ENCODE measurements at regions not wholly inside any gene's neighbourhood (a gene's known extent, or its start where the extent isn't known, plus 50 kb on each side); places are given as distances from the start of the nearest gene placed in this dataset.

DNA sequence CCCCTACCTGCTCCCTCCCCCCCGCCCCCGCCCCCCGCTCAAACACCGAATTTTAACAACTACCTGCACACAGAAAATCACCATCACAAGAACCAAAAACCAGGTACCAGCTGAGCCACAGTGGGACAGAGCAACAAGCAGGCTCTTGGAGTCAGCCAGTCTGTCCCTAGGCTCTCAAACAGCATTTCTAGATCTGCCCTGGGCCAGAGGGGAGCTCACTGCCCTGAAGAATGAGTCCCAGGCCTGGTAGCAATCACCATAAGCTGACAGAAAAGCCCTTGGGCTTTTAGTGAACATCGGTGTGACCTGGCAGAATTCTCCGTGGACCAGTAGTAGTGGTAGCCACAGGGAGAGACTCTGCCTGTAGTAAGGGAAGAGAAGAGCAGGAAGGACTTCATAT lies 58.3 kb downstream of the C11orf87 start:
- Histone ChIP-seq H3K4me3 (ENCODE audit: insufficient read length, low read depth) (no peak overlapping the region), H3K36me3 (ENCODE audit: insufficient read depth, insufficient read length, low read length) (no peaks in the 10 kb centered on the region), H3K27me3 (ENCODE audit: insufficient read depth, insufficient read length) (no peaks in the 10 kb centered on the region), H3K4me1 (ENCODE audit: insufficient read depth, insufficient read length) (no peaks in the 10 kb centered on the region), H3K9ac (ENCODE audit: insufficient read length, low read depth) (no peak overlapping the region), H3K9me3 (ENCODE audit: insufficient read depth, low read length) (no peaks in the 10 kb centered on the region)
- TF ChIP-seq ZNF274 (IDR thresholded peaks at IDR 0.05; ENCODE audit: low read depth, low read length): no peak
- no peak for TF ChIP-seq SUZ12 (IDR thresholded peaks at IDR 0.05; ENCODE audit: extremely low read depth, insufficient read depth, insufficient read length)
- TF ChIP-seq YY1 (IDR thresholded peaks at IDR 0.05; ENCODE audit: insufficient read depth, insufficient read length): no peak
- no peak for DNase-seq (ENCODE audit: low read depth, low spot score)

GRCh38 chr11:109486129-109486528 lies 64.1 kb downstream of the C11orf87 start:
- TF ChIP-seq ZNF274 (IDR thresholded peaks at IDR 0.05; ENCODE audit: low read depth, low read length): no peak
- no peak for TF ChIP-seq SUZ12 (IDR thresholded peaks at IDR 0.05; ENCODE audit: extremely low read depth, insufficient read depth, insufficient read length)
- TF ChIP-seq YY1 (IDR thresholded peaks at IDR 0.05; ENCODE audit: insufficient read depth, insufficient read length): no peak
- DNase-seq (ENCODE audit: low read depth, low spot score): no peak

GRCh38 chr11:109490953-109491635 lies 69.1 kb downstream of the C11orf87 start:
- no peaks in the 10 kb centered on the region for H3K9me3 ChIP-seq (ENCODE audit: insufficient read depth, low read length)
- no peak overlapping the region for H3K9ac ChIP-seq (ENCODE audit: insufficient read length, low read depth)
- no peak for DNase-seq (ENCODE audit: low read depth, low spot score)
- no peaks in the 10 kb centered on the region for H3K27me3 ChIP-seq (ENCODE audit: insufficient read depth, insufficient read length)
- TF ChIP-seq YY1 (IDR thresholded peaks at IDR 0.05; ENCODE audit: insufficient read depth, insufficient read length) (no peak), SUZ12 (IDR thresholded peaks at IDR 0.05; ENCODE audit: extremely low read depth, insufficient read depth, insufficient read length) (no peak), ZNF274 (IDR thresholded peaks at IDR 0.05; ENCODE audit: low read depth, low read length) (no peak)
- H3K4me1 ChIP-seq (ENCODE audit: insufficient read depth, insufficient read length): no peaks in the 10 kb centered on the region
- no peaks in the 10 kb centered on the region for H3K36me3 ChIP-seq (ENCODE audit: insufficient read depth, insufficient read length, low read length)
- no peak overlapping the region for H3K4me3 ChIP-seq (ENCODE audit: insufficient read length, low read depth)

More at GRCh38 chr11:109486129-109486528, 64.1 kb downstream of the C11orf87 start:
- no peak overlapping the region for H3K9ac ChIP-seq (ENCODE audit: insufficient read length, low read depth)
- H3K9me3 ChIP-seq (ENCODE audit: insufficient read depth, low read length): no peaks in the 10 kb centered on the region
- H3K27me3 ChIP-seq (ENCODE audit: insufficient read depth, insufficient read length): no peaks in the 10 kb centered on the region
- H3K4me3 ChIP-seq (ENCODE audit: insufficient read length, low read depth): no peak overlapping the region
- no peaks in the 10 kb centered on the region for H3K36me3 ChIP-seq (ENCODE audit: insufficient read depth, insufficient read length, low read length)
- H3K4me1 ChIP-seq (ENCODE audit: insufficient read depth, insufficient read length): no peaks in the 10 kb centered on the region

DNA sequence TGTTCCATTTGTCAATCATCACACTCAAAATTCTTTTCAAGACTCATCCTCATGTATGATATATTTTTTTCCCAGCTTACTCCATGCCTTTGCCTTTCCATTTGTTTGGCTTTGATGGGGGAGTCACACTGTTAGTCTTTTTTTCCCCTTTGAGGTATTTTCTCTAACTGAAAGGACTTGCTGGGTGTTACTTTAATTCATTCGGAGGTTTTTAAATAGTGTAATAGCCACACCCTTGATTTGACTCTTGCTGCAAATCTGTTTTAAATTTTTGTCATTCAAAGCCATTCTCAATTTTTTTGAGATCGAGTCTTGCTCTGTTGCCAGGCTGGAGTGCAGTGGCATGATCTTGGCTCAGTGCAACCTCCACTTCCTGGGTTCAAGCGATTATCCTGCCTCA lies 84.1 kb downstream of the C11orf87 start:
- Histone ChIP-seq H3K36me3 (ENCODE audit: insufficient read depth, insufficient read length, low read length) (no peaks in the 10 kb centered on the region), H3K9ac (ENCODE audit: insufficient read length, low read depth) (no peak overlapping the region), H3K9me3 (ENCODE audit: insufficient read depth, low read length) (no peaks in the 10 kb centered on the region), H3K27me3 (ENCODE audit: insufficient read depth, insufficient read length) (no peaks in the 10 kb centered on the region), H3K4me3 (ENCODE audit: insufficient read length, low read depth) (no peak overlapping the region), H3K4me1 (ENCODE audit: insufficient read depth, insufficient read length) (no peaks in the 10 kb centered on the region)
- no peak for DNase-seq (ENCODE audit: low read depth, low spot score)
- TF ChIP-seq YY1 (IDR thresholded peaks at IDR 0.05; ENCODE audit: insufficient read depth, insufficient read length) (no peak), SUZ12 (IDR thresholded peaks at IDR 0.05; ENCODE audit: extremely low read depth, insufficient read depth, insufficient read length) (no peak), ZNF274 (IDR thresholded peaks at IDR 0.05; ENCODE audit: low read depth, low read length) (no peak)

- no peaks in the 10 kb centered on the region for H3K4me1 ChIP-seq (ENCODE audit: insufficient read depth, insufficient read length)
- H3K4me3 ChIP-seq (ENCODE audit: insufficient read length, low read depth): no peak overlapping the region
- DNase-seq (ENCODE audit: low read depth, low spot score): no peak
- H3K9ac ChIP-seq (ENCODE audit: insufficient read length, low read depth): no peak overlapping the region
- H3K27me3 ChIP-seq (ENCODE audit: insufficient read depth, insufficient read length): no peaks in the 10 kb centered on the region
- TF ChIP-seq ZNF274 (IDR thresholded peaks at IDR 0.05; ENCODE audit: low read depth, low read length) (no peak), SUZ12 (IDR thresholded peaks at IDR 0.05; ENCODE audit: extremely low read depth, insufficient read depth, insufficient read length) (no peak), YY1 (IDR thresholded peaks at IDR 0.05; ENCODE audit: insufficient read depth, insufficient read length) (no peak)
- H3K36me3 ChIP-seq (ENCODE audit: insufficient read depth, insufficient read length, low read length): no peaks in the 10 kb centered on the region
- no peaks in the 10 kb centered on the region for H3K9me3 ChIP-seq (ENCODE audit: insufficient read depth, low read length)
These were observed 85.3 kb downstream of the C11orf87 start for GRCh38 chr11:109507331-109507730.

- TF ChIP-seq YY1 (IDR thresholded peaks at IDR 0.05; ENCODE audit: insufficient read depth, insufficient read length) (no peak), ZNF274 (IDR thresholded peaks at IDR 0.05; ENCODE audit: low read depth, low read length) (no peak), SUZ12 (IDR thresholded peaks at IDR 0.05; ENCODE audit: extremely low read depth, insufficient read depth, insufficient read length) (no peak)
- Histone ChIP-seq H3K9me3 (ENCODE audit: insufficient read depth, low read length) (no peaks in the 10 kb centered on the region), H3K4me3 (ENCODE audit: insufficient read length, low read depth) (no peak overlapping the region), H3K4me1 (ENCODE audit: insufficient read depth, insufficient read length) (no peaks in the 10 kb centered on the region), H3K27me3 (ENCODE audit: insufficient read depth, insufficient read length) (no peaks in the 10 kb centered on the region), H3K36me3 (ENCODE audit: insufficient read depth, insufficient read length, low read length) (no peaks in the 10 kb centered on the region), H3K9ac (ENCODE audit: insufficient read length, low read depth) (no peak overlapping the region)
- no peak for DNase-seq (ENCODE audit: low read depth, low spot score)
These were observed 86.0 kb downstream of the C11orf87 start for GRCh38 chr11:109507836-109508561.

DNA sequence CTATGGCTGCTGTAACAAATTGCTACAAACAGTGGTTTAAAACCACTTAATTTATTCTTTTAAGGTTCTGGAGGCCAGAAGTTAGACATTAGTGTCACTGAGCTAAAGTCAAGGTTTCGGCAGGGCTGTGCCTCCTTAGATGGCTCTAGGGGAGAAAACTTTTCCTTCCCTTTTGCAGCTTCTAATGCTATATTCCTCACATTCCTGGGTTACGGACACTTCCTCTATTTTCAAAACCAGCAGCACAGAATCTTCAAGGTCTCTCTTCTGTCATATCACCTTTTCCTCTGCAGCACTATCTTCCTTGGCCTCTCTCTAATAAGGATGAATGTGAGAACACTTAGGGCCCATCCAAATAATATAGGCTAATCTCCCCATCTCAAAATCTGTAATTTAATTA lies 87.0 kb downstream of the C11orf87 start:
- no peaks in the 10 kb centered on the region for H3K27me3 ChIP-seq (ENCODE audit: insufficient read depth, insufficient read length)
- H3K4me3 ChIP-seq (ENCODE audit: insufficient read length, low read depth): no peak overlapping the region
- H3K36me3 ChIP-seq (ENCODE audit: insufficient read depth, insufficient read length, low read length): no peaks in the 10 kb centered on the region
- no peaks in the 10 kb centered on the region for H3K9me3 ChIP-seq (ENCODE audit: insufficient read depth, low read length)
- H3K9ac ChIP-seq (ENCODE audit: insufficient read length, low read depth): no peak overlapping the region
- TF ChIP-seq ZNF274 (IDR thresholded peaks at IDR 0.05; ENCODE audit: low read depth, low read length) (no peak), YY1 (IDR thresholded peaks at IDR 0.05; ENCODE audit: insufficient read depth, insufficient read length) (no peak), SUZ12 (IDR thresholded peaks at IDR 0.05; ENCODE audit: extremely low read depth, insufficient read depth, insufficient read length) (no peak)
- no peak for DNase-seq (ENCODE audit: low read depth, low spot score)
- no peaks in the 10 kb centered on the region for H3K4me1 ChIP-seq (ENCODE audit: insufficient read depth, insufficient read length)

All from NT2/D1 (cell line).